M059J (cell line): ENCODE measurements at regions not wholly inside any gene's neighbourhood (a gene's known extent, or its start where the extent isn't known, plus 50 kb on each side); places are given as distances from the start of the nearest gene placed in this dataset.

Source experiments
- DNase-seq: peaks from one replicate; pipeline ENCODE4 v3.0.0-alpha.2; 2012; ENCODE audit warnings: low read depth

GRCh38 chr13:83333614-83334388, 548.5 kb downstream of the SLITRK1 start:
- no peak for DNase-seq

DNA sequence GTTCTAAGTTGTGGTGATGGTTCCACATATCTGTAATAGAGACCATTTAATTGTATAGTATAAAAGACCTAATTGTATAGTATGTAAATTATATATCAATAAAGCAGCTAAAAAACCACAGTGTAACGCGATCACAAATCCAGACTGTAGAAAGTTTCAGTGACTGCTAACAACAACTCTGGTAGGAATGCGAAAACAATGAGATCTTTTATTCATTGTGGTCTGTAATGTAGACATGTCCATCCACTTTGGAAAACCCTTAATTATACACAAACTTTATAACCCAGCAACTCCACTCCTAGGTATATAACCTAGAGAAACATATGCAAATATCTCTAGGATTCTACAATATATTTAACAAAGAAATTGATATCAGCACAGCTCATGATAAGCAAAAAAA, 549.5 kb downstream of the SLITRK1 start:
- no peak for DNase-seq

GRCh38 chr13:83327091-83327490, 555.2 kb downstream of the SLITRK1 start:
- peak; percentile 16 for DNase-seq

- DNase-seq, result peak; percentile 19
These were observed 557.0 kb downstream of the SLITRK1 start for GRCh38 chr13:83325125-83325853.

DNA sequence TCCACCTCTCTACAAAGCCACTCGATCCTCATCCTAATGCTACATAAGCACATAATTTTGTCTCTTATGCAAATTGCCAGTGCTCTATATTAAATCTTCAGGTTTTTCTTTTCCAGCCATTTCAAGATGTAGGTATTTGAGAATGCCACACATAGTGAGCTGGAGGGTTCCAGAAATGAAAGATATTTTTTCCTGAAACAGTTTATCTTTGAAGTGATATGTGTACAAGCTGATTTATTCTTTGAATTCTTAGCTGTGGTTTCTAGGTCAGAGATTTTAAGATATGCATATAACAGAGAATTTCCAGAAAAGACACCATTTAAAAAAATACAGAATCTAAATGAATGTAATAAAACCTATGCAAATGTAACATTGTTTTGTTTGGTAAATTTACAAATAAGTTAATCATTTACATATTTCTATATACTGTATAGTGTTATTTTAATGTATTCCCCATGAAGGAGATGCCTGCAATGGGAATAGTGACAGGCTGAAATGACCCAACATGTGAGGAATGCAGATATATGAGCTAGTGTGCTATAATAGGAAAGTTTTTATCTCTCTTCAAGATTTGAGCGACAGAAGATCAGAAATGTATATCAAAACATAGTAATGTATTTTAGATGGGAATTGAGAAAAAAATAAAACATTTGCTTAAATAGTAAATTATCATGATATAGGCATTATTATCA, 570.2 kb downstream of the SLITRK1 start:
- DNase-seq, result no peak

- no peak for DNase-seq
These were observed 583.7 kb downstream of the SLITRK1 start for GRCh38 chr13:83298617-83299016.

GRCh38 chr13:83297586-83298290, 584.5 kb downstream of the SLITRK1 start:
- no peak for DNase-seq

DNA sequence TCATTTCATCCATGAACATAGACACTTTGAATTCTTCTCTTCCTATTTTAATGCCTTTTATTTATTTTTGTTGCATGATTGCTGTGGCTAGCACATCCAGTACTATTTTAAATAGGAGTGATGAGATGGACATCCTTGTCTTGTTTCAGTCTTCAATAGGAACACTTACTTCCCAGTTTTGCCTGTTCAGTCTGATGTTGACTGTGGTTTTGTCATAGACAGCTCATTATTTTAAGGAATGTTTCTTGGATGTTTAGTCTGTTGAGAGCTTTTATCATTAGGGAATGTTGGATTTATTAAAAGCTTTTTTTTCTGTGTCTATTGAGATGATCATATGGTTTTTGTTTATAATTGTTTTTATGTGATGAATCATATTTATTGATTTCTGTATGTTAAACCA, 586.6 kb downstream of the SLITRK1 start:
- DNase-seq, result no peak

DNA sequence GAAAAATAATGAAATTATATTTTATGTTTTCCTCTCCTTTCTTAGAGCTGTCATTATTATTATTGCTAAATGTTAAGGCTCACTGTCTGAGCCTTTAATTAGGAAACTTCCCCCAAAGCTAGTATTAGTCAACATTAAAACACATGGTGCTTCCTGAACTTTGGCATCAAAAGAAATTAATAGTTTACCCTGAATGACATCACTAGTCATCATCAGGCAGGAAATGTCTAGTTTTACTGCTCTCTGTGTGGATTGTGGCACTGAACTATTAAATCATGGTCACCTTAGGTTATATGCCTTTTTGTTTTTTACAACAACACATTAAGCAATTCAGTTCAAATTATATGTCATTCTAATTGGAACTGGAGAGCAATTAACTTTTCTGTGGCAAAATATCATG, 595.5 kb downstream of the SLITRK1 start:
- DNase-seq, result peak; percentile 6

DNA sequence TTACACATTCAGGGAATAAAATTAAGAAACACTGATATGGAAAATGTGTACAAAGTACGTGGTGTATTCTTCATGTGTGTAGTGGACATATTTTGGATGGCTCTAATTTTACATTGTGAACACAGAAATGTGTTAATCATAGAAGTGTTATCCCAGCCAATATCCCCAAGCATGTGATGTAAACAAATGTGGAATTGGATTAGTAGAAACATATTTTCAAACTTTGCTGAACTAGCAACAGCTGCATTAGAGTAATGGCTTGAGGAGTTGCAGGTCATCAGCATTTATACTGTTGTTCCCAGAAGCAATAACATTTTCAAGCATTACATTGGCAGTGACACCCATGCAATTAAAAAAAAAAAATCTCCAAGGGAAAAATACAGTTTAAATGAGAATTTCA, 600.6 kb downstream of the SLITRK1 start:
- DNase-seq, result no peak

DNA sequence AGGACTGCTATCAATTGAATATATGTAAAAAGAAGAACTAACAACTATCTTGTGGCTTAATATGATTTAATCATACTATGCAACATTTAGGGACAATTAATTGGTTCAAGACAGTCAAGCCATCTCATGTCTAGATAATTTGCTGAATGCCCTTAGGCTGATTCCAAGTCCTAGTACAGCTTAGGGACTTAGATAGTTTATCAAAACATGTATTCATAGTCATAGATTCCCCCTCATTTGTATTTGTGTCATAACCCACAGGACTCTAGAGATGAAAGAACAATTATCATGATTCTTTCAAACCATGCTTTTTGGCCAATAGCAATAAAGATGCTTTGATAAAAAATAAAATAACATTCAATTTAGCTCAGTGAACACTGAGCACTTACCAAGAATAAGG, 607.6 kb downstream of the SLITRK1 start:
- DNase-seq, result no peak

DNA sequence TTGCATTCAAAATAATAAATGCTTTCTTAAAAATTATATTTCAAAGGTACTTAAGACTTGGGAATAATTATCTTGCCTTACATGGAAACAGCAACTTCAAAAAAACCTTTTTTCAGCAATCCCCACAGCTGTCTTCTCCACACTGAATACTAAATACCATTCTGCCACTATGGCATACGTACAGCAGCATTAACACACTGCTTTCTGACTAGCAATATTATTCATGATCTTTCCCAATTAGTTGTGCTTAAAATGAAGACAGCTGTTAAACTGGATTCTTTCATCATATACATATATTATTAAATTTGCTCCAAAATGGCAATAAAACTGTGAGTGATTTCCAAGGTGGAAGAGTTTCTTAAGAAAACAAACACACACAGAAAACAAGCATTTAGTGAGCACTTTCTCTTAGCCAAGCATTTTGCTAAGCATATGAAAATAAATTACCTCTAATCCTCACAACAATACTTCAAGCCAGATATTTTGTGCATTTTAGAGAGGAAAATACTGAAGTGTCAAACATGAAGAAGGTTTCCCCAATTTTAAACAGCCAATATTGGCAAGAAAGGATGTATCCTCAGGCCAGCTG, 609.5 kb downstream of the SLITRK1 start:
- no peak for DNase-seq

GRCh38 chr13:83272076-83272475, 610.2 kb downstream of the SLITRK1 start:
- DNase-seq, result no peak

GRCh38 chr13:83265279-83265678, 617.0 kb downstream of the SLITRK1 start:
- DNase-seq, result no peak

DNA sequence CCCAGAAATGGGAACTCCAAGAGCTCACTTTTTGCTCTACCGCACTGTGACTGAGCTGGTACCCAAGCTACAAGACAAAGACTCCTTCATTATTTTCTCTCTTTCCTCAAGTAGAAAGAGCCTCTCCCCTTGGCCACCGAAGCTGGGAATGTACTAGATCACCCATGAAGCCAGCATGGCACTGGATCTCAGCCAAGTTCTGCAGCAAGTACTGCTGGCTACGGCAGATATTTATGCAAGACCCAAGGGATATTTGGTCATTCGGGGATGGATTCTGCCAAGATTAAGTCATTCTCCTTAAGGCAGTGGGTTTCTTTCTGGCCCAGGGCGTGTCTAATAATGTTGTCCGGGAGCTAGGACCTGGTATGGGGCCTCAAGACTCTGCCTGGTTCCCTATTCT, 633.5 kb downstream of the SLITRK1 start:
- peak; percentile 7 for DNase-seq

- no peak for DNase-seq
These were observed 649.6 kb downstream of the SLITRK1 start for GRCh38 chr13:83232626-83233025.

DNA sequence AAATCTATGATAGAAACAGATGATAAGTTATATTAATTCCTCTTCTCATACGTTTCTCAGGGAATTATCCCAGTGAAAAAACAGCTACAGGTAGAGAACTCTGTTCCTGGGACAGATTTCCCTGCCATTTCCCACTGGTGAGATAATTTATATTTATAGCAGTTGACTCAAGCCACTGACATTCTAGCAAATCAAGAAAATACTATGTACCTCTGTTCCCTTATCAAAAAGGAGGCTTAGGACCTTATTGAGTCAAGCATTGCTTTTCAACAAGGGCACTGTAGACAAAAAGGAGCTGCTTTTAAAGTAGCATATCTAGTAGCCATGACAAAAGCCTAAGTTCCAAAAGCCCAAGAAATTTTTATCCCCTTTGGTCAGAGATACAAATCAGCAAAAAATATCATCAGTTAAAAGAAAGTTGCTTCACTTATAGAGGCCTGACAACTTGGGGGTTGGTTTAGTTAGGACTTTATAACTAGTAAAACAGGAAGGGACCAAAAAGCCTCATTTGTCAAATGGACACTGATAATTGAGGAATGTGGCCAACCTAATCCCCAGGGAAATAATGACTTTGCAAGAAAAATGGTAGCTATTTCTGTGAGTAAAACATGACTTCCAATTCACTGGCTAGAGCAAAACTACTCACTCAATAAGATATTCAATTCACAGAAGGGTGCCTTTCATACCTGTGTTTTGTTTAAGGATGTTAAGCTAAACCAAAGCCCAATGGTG, 652.5 kb downstream of the SLITRK1 start:
- DNase-seq, result no peak

GRCh38 chr13:83223546-83223945, 658.7 kb downstream of the SLITRK1 start:
- no peak for DNase-seq

DNA sequence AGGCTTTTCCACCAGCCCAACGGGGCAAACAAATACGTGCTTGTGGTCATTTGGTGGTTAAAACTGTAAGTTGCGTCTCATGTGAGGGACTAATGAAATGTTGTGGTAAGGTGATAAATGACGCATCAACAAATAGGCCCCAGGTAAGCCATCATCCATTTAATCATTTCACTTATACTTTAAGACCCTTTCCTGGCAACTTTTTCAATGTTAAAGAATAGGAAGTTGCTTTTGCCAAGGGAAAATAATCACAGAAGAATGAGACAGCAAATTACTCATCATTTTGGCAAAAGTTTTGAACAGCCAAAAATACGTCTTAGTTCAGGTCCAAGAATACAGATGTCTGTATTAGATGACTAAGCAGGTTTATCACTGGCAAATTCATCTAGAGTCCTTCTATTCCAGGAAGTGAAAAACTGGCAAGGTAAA, 660.4 kb downstream of the SLITRK1 start:
- peak; percentile 58 for DNase-seq

- peak; percentile 7 for DNase-seq
These were observed 661.0 kb downstream of the SLITRK1 start for GRCh38 chr13:83221256-83221655.

- no peak for DNase-seq
These were observed 662.0 kb downstream of the SLITRK1 start for GRCh38 chr13:83220241-83220640.
